Stimulated activated CD4-positive, alpha-beta T cell treated with anti-CD3 and anti-CD28 coated beads, Interleukin-4, amount 100 ng/mL, for 48 hours (primary cell): ENCODE measurements at regions not wholly inside any gene's neighbourhood (a gene's known extent, or its start where the extent isn't known, plus 50 kb on each side); places are given as distances from the start of the nearest gene placed in this dataset.
"Not testable (repeated sequence)": the region's sequence is repeated elsewhere in the genome, so short reads cannot be mapped to it uniquely, and the experiment has no call there.

Experiments used
- DNase-seq, 2 donors: peaks; one replicate each; pipeline ENCODE4 v3.0.0-alpha.2; 2020; ENCODE audit warnings: low read depth in 2 of 2

DNA sequence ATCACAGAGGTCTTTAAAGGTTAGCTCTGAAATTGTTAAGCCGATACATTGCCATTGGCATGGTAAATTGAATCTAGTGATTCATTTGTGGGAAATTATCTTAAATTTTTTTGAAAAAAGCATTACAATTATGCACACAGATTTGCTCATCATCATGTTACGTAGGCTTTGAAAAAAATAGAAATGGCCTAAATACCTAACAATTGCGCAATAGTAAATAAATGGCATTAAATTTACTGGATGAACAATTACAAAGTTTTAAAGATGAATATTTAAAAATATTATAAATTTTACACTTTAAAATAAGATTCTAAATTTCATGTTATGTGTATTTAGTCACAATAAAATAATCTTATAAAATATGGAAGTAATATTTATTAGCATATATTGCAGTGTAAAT lies 171.3 kb downstream of the RPRM start:
- no peak for DNase-seq

DNA sequence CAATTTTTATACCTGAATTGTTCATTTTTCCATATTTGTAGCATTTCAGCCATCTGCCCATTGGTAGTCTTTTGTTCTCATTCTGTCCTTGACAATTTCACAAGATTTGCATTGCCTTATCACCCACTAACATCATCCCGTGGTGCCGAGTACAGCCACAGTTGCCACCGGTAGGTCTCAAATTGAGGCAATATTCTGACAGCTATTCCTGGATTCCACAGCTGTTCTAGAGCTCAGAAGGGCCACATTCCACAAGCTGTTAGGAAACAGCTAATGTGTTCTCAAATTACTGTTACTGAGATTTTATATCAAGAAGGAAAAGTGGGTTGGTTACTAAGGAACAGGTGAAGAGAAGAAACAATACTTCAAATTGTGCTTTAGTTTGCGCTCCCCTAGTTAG lies 178.8 kb downstream of the RPRM start:
- DNase-seq = no peak

DNA sequence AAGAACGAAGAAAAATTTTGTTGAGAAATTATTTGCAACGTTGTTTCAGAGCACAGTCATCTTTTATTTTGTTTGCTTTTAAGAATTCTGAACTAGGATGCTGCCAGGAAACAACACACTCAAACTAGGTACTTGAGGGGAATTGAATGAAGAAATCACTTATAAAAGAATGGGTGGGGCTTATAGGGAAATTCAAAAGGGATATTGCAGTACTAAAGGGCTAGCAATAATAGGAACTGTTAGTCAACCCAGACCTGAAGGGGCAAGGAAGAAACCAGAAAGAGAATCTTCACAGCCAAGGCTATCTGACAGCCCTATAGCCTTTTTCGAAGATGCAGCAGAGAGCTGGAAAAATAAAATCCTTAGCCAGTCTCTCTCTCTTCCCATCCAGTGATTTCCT lies 179.3 kb downstream of the RPRM start:
- DNase-seq = no peak

DNA sequence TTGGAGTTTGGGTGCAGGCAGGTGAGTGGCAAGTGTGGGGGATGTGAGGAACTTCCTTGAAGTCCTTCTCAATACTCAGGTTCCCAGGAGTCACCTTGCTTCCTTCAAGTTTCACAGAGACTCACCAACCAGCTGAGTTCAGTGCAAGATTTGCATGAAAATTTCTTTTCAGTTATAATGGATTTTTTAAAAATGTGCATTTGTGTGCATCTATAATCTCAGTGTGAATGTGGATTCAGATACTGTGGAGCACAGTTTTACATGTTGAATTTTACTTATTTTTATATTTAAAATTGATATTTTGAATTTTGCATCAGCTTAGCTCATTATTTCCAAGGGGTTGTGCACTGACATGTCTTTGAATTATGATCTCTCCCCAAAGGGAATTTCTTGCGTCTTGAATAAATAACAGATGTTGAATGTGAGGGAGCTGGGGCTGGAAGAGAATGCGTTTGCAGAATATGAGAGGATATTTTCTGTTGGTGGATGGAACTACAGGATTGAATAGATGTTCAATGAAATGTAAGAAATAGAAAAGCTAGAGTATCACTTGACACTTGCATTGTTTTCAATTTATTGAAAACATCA lies 184.3 kb downstream of the RPRM start:
- no peak for DNase-seq

- no peak for DNase-seq
These were observed 186.8 kb downstream of the RPRM start for GRCh38 chr2:153291718-153292117.

GRCh38 chr2:153287109-153287801 lies 191.3 kb downstream of the RPRM start:
- no peak for DNase-seq

GRCh38 chr2:153268941-153269461 lies 209.6 kb downstream of the RPRM start:
- no peak for DNase-seq

DNA sequence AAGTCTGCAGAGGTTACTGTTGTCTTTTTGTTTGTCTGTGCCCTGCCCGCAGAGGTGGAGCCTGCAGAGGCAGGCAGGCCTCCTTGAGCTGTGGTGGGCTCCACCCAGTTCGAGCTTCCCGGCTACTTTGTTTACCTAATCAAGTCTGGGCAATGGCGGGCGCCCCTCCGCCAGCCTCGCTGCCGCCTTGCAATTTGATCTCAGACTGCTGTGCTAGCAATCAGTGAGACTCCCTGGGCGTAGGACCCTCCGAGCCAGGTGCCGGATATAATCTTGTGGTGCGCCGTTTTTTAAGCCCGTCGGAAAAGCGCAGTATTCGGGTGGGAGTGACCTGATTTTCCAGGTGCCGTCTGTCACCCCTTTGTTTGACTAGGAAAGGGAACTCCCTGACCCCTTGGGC lies 221.7 kb downstream of the RPRM start:
- DNase-seq = not testable (repeated sequence)

- not testable (repeated sequence) for DNase-seq
These were observed 231.9 kb downstream of the RPRM start for GRCh38 chr2:153246636-153247035.

DNA sequence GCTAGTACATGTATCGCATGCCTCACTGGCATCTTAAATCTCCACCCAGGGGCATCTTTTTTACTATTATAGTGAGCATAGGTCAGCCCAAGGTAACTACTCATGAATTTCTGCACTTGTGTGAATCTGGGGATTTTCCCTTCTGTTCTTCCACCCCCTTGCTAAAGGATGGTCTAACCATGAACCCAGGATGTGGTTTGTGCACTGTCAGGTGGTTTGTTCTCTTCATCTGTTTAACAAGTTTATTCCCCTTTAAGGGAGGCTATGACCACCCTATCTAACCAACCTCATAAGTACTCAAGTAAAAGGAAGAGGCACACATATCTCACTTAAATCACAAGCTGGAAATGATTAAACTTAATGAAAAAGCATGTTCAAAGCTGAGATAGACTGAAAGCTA lies 243.0 kb downstream of the RPRM start:
- no peak for DNase-seq

DNA sequence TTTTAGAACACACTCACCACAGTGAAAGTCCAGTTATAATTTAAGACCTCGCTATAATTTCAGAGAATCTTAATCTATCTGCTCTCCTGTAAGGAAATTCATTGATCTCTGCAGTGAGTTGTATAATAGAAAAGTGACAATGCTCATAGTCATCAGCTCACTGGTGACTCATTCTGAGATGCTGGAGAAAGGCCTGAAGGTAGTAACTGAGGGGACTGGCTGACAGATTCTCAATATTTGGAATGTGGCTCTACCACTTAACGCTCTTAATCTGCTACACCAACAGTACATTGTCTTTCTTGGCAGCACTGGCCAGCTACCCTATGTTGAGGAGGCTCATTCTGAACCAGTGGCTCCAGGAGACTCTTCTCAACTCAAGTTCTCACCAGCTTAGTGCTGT lies 246.1 kb downstream of the RPRM start:
- DNase-seq = no peak

- no peak for DNase-seq
These were observed 247.6 kb downstream of the RPRM start for GRCh38 chr2:153230977-153231376.

- no peak for DNase-seq
These were observed 249.7 kb downstream of the RPRM start for GRCh38 chr2:153228904-153229303.

DNA sequence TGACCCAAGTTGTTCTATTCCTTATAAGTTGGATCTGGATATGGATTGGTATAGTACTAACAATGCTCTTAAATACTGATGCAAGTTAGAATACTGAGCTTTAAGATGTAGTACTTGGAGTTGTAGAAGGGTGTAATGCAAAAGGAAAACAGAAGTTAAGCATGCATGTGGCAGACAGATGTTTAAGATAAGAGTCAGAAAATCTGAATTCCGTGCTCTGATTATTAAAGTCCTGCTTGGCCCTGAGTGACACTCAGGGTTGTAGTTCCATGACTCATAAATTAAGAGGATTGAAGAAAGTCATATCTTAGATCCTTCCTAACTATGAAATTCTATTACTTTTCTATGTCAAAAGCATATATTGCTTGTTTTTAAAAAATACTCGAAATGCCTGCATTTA lies 250.6 kb downstream of the RPRM start:
- no peak for DNase-seq

DNA sequence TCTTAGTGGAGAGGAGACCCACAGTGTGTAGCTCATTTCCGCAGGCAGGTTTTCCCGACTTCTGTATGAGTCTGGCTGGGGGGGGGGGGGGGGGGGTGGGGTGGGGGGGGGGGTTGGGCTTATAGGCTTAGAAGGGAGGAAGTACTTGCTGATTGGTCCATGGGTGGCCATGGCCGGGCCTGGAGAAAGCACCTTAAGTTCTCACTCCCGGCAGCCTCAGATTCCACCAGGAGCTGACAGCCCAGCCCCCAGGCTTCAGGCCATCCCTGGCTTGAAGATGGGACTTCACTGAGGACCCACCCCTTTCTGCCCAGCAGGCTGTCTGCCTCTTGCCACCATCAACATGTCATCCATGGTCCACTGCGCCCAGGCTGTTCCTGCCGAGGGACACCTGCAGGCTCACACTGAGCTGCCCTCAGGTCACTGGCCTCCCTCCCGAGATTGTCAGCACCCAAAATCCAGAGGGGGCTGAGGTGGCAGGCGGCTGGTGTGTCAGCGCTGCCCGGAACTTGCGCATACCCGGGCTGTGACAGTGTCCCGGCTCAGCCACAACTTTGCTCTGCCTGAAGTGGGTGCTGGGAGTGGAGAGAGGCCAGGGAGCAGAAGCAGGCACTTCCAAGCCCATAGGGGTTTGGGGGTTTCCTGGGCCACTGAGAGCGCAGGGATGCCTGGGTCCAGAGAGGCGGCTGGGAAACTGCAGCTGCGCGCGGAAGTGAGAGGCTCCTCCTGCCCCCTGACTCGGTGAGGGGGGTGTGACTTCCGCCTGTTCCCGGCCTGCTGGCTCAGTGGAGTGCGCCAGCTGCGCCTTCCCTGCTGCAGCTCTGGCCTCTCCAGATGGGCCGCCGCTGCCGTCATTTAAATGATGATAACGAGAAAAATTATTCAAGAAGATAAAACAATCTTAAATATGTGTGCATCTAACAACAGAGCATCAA lies 256.1 kb downstream of the RPRM start:
- DNase-seq = no peak

DNA sequence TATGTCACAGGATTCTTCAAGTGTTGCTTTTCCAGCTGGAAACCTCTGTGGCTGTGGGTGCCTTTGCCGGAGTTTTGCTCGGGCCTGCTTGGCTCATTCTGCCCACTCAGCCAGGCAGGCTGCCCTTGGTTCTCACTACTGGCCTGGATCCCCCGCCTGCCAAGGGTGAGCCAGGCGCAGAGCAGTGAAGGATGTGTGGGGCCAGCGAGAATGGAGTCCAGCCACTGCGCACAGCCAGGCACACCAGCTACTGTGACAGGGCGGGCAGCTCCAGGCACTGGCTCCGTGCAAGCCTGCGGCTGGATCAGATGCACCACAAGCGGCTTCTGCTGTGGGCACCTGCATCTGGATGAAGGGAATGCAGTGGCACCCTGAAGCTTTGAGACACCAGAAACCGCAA lies 257.1 kb downstream of the RPRM start:
- no peak for DNase-seq

GRCh38 chr2:153221087-153221486 lies 257.5 kb downstream of the RPRM start:
- DNase-seq = no peak

DNA sequence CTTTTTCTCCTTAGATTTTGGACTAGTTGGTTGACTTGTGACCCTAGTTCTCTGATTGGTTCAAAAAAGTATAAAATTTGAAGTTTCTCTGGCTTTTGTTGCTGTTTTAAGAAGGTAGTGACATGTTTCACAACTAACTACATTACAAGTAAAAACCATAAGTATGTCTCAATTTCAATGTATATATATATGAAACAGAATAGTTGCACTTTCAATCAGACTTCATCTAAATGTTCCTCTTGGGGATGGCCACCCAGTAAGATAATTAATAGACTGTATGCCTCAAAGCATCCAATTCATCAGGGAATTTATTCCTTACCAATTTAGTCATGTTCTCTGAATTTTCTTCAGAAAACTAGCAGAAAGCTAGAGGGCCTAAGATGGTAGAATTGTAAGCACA lies 259.7 kb downstream of the RPRM start:
- no peak for DNase-seq

GRCh38 chr2:153214337-153214736 lies 264.2 kb downstream of the RPRM start:
- no peak for DNase-seq

- DNase-seq = no peak
These were observed 265.5 kb downstream of the RPRM start for GRCh38 chr2:153213022-153213421.

DNA sequence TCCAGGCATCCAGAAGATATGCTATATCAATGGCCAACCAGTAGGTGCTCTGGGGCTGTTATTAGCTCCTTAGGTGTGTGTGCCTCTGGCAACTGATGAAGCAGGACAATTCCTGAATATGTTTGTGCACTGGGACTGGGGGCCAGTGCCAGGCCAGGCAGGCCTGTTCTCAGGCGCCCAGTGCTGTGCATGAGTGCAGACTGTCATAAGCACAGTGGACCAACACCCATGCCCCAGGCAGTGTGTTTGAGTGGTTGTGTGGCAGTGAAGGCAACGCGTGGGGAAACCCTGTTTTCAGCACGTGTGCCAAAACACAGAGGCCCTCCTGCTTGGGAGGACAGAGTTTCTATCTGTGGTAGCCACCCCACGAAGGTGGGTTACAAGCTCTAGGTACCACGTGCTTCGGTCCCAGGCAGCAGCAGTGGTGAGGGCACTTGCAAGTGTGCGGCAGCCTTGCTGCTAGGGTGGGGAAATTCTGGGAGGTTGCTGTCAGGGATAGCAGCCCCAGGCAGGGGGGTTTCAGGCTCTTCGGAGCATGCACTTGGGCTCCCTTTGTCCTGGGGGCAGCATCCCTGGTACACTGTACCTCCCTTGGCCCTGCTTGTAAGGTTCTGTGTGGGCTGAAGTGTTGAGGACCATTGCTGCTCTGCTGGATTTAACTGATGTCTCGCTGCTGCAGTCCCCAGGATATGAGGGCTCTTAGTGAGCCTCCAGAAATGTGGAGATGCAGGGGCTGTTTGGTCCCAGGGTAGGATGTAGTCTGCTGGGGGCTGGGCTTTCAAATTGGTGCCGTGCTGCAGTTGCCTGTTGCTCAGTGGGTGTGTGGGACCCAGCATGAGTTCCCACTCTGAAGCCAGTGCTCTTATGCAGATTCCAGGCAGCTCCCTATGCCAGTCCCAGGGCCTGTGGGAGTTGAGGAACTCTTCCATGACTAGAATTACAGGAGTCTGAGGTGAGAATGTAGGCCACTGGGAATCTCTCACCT lies 280.9 kb downstream of the RPRM start:
- no peak for DNase-seq
